Nucleus accumbens (tissue), 56 donors: ENCODE measurements at regions not wholly inside any gene's neighbourhood (a gene's known extent, or its start where the extent isn't known, plus 50 kb on each side); places are given as distances from the start of the nearest gene placed in this dataset.

Experiments
- DNase-seq, 56 donors: peaks; one replicate each; lab custom pipeline; 2025; lab: John Stamatoyannopoulos, UW

DNA sequence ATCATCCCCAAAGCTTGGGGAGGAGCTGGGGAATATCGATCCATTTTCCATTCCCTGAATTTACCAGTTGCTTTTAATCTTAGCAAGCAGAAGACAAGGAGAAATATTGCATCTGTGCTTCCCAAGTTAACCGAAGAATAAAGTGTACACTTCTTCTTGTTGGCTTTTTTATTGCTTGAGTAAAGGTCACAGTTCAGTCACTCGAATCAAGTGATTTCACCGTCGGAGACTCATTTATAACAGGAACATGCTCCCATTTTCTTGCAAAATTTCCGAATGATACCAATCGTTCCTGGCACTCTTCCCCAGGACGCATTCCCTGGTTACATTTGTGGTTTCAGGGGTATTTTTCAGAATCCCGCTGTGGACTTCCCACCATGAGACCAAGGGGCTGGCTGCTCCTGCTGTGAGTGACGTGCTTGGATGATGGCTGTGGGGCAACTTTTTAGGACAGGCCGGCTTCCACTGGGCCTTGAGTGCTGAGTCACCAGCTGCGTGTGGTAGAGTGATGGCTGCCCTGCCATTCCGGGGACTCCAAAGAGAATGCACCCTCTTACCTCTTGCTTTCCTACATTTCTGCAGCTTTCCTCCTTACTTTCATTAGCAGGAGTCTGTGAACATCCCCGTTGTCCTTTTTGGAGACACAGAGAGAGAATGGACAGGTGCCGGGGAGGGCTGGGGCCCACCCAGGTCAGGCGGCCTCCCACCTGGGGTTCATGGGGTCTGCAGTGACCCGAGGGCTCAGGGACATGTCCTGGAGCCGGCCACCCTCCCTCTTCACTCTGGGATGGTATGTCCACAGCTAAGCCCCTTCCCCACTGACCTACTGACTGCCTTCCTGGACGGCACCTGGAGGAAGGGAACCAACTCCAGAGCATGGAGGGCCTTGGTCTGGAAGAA, 60.7 kb upstream of the HDAC4 start:
- DNase-seq = no peak

- no peak for DNase-seq
Observed at GRCh38 chr2:239460780-239461179, 60.0 kb upstream of the HDAC4 start.

DNA sequence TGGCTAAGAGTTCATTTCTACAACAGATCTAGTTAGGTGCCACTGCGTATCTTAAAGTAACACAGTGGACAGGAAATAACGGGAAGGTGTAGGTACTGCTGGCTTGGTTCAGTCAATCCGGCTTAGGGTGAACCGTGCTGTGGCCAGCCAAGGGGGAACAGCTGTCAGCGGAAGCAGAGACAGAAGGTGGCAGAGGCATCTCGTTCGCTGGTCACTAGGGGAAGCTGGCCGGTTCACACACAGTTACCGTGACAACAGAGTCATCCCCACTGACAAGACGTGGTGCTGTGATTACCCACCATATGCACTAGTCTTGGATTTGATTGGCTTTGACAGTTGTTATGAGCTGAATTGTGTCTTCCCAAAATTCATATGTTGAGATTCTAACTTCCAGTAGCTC, 58.8 kb upstream of the HDAC4 start:
- DNase-seq = no peak

DNA sequence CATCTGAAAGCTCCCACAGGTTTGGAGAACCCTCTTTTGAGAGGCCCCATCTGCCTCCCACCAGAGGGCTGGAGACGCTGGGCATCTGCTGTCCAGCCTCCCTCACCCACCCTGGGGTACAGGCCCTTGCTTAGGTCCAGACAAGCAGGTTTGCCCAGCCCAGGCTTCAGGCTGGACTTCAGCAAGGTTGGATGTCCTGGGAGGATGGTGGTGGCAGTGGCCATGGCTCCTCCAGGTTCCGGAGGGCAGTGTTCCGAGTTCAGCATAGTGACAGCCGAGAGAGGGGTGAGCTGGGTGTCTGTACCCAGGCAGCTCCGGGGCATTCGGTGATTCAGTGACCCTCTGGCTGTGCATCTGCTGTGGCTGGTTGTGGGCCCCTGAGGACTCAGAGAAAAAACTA, 58.2 kb upstream of the HDAC4 start:
- DNase-seq = no peak

GRCh38 chr2:239457586-239458445, 57.0 kb upstream of the HDAC4 start:
- DNase-seq = no peak

GRCh38 chr2:239456940-239457339, 56.1 kb upstream of the HDAC4 start:
- no peak for DNase-seq

- no peak for DNase-seq
Observed at GRCh38 chr2:239455436-239456203, 54.8 kb upstream of the HDAC4 start.

DNA sequence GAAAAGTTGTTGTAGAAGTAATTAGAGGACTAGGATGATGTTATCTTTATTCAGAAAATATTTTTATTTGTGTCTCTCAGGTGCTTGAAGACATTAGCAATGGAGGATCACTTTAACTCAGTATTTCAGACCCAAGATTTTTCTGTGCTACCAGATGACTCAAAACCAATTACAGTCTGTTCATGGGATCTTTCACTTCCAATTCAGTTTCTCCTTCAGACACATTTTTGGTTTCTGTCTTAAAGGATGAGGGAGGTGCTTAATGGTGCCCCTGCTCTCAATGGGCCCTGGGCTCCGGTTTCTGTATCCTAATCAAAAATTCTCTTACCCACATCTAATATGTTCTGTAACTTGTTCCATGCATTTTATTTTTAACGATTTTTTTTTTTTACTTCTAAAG, 53.7 kb upstream of the HDAC4 start:
- no peak for DNase-seq
